Myocyte (in vitro differentiated cells): ENCODE measurements at regions not wholly inside any gene's neighbourhood (a gene's known extent, or its start where the extent isn't known, plus 50 kb on each side); places are given as distances from the start of the nearest gene placed in this dataset.

Source experiments
- DNase-seq: peaks from one replicate; pipeline ENCODE4 v3.0.0-alpha.2; 2012; ENCODE audit warnings: low read depth

DNA sequence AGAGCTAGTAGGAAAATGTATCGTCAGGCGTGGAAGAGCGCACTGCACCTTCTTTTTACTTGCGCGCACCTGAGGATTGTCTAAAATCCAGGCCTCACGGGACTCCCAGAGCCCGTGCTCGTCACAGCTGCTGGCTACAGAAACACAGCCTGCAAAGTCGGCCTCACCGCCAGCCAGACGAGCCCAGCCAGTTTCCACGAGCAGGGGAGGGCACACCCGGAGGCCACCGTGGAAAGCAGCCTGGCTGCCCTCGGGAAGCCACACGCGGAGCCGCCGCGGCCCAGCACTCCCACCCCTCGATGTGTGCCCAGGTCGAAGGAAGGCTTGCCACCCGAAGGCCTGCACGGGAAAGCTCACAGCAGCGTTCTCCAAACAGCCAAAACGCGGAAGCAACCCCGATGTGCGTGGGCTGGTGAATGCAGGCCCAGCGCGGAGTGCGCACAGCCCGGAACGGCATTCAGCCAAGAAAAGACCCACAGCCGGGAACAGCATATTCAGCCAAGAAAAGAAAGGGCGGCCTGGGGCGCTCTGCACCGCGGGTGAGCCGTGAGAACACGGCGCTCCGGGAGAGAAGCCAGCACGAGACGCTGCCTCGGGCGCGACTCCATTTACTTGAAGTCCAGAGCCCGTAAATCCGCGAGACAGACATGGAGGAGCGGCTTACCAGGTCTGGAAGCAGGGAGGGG, 53.9 kb upstream of the SALL3 start:
- DNase-seq: no peak

DNA sequence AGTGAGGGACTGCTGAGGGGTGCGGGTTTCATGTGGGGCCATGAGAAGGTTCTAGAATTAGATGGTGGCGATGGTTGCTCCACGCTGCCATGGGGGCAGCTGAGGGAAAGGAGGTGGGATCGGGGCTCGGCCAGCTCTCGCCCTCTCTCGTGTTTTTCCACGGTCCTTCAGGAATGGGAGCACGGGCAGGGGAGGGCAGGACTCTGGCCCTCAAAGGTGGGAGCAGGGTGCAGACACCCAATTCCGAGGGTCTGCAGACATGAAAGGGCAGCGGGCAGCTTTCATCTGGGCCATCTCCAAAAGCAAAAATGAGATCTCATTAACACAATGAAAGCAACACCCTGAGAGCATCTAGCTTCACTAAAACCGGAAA, 53.4 kb upstream of the SALL3 start:
- no peak for DNase-seq

DNA sequence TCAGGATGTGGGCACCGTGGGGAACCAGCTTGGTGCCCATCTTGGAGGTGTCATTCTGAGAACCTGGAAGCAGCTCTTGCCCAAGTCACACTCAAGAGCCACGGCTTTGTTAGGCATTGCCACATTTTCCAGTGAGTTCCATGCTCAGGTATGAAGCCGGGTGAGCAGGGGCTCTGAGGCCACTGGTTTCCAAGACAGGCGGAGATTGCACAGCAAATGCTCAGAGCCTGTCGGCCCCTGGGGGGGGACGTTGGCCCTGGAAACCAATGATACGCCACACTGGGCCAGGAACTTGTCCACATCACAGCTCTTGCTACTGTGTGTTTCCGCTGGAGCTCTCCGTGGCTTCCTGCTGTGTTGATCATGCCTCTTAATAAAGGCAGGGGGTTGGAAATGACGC, 52.5 kb upstream of the SALL3 start:
- DNase-seq: no peak

DNA sequence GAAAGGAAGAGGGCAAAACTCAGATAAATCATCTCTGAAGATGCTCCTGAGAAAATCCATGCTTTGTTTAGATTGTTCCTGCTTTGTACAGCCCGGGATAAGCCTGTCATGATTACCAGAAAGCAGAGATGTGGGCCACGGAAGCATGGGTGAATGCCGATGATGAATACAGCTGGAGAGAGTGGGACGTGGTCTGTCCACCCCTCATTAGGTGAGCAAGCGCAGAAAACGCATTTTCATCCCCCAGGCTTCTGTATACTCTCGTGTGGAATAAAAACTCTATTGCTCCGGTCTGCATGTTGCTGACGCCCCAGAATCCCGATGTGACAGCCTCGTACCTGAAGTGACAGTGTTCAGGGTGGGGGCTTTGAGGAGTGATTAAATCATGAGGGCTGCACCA, 52.0 kb upstream of the SALL3 start:
- no peak for DNase-seq

DNA sequence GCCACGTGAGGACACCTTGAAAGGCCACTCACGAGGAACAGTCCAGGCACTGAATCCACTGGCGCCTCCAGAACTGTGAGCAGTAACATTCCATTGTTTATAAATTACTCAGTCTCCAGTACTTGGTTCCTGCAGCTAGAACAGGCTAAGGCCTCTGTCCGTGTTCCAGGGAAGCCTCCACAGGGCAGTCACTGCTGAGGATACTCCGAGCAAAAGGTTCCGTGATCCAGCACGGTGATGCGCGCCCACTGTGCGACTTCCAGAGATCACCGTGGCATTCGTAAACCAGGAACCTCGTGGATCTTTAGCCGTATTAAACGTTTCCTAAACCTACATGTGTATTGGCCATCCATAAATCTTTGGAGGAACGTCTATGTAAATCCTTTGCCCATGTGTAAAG, 51.5 kb upstream of the SALL3 start:
- DNase-seq: no peak

DNA sequence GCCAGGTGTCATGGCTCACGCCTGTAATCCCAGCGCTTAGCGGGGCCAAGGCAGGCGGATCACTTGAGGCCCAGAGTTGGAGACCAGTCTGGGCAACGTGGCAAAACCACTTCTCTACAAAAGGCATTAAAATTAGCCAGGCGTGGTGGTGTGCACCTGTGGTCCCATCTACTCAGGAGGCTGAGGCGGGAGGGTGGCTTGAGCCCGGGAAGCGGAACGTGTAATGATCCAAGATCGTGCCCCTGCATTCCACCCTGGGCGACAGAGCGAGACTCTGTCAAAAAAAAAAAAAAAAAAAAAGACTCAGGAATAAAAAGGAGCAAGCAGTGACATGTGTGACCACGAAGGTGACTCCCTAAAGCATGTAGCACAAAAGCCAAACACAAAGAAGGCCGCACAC, 50.1 kb upstream of the SALL3 start:
- no peak for DNase-seq
